SK-N-DZ (cell line): ENCODE measurements at regions not wholly inside any gene's neighbourhood (a gene's known extent, or its start where the extent isn't known, plus 50 kb on each side); places are given as distances from the start of the nearest gene placed in this dataset.

Experiments
- DNase-seq: peaks from one replicate; pipeline ENCODE4 v3.0.0-alpha.2; 2015; ENCODE audit warnings: low spot score

DNA sequence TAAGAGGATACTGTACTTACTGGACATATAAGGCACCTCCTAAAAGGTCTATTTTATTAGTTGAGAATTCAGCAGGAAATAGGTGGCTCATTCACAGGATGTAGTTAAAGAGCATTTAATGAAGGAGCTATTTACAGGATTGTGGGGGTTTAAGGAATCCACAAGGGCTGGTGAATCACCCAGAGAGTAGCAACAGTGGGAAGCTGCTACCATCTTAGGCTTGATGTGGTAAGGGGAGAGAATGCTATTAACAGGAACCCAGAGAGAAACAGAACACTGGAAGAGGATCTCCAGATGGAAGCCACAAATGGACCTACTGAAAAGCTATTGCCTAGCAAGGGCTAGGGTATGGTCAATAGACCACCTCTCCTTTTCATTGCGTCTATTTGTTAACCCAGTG is 52.0 kb upstream of the COL11A1 start:
- no peak for DNase-seq
